ENCODE measurements at regions not wholly inside any gene's neighbourhood (a gene's known extent, or its start where the extent isn't known, plus 50 kb on each side); places are given as distances from the start of the nearest gene placed in this dataset.

- H3K9me3 ChIP-seq (ENCODE audit: control insufficient read depth, insufficient read depth, low read depth, low read length): no peaks in the 10 kb centered on the region
- no peaks in the 10 kb centered on the region for H3K36me3 ChIP-seq (ENCODE audit: control insufficient read depth in 2 of 2, insufficient read depth in 1 of 2, low read length in 2 of 2)
- no peaks in the 10 kb centered on the region for H3K4me1 ChIP-seq (ENCODE audit: control insufficient read depth, insufficient read depth, low read length)
- TF ChIP-seq REPIN1 (tag by site-specific recombination; IDR thresholded peaks at IDR 0.05; ENCODE audit: low read depth): no peak
- no peak for TF ChIP-seq ZBTB20 (tag by site-specific recombination; IDR thresholded peaks at IDR 0.05)
- no peak for TF ChIP-seq ZNF366 (tag by site-specific recombination; conservative IDR thresholded peaks at IDR 0.05)
- no peak for TF ChIP-seq PRDM6 (tag by site-specific recombination; IDR thresholded peaks at IDR 0.05)
- TF ChIP-seq ZEB2 (tag by site-specific recombination; IDR thresholded peaks at IDR 0.05): no peak
- TF ChIP-seq BCL11B (tag by site-specific recombination; IDR thresholded peaks at IDR 0.05; ENCODE audit: low read depth): no peak
- TF ChIP-seq ZNF473 (tag by site-specific recombination; IDR thresholded peaks at IDR 0.05): no peak
- no peak for TF ChIP-seq SCRT2 (tag by site-specific recombination; IDR thresholded peaks at IDR 0.05)
- TF ChIP-seq ZNF549 (tag by site-specific recombination; IDR thresholded peaks at IDR 0.05): no peak
- no peak for TF ChIP-seq GLI4 (tag by site-specific recombination; IDR thresholded peaks at IDR 0.05)
- TF ChIP-seq ZNF24 (tag by site-specific recombination; IDR thresholded peaks at IDR 0.05): no peak
- TF ChIP-seq MYNN (tag by site-specific recombination; IDR thresholded peaks at IDR 0.05; ENCODE audit: borderline replicate concordance): no peak
- TF ChIP-seq ZNF280C (tag by site-specific recombination; IDR thresholded peaks at IDR 0.05): no peak
- TF ChIP-seq ZNF138 (tag by site-specific recombination; IDR thresholded peaks at IDR 0.05; ENCODE audit: borderline replicate concordance): no peak
- TF ChIP-seq ZNF843 (tag by site-specific recombination; IDR thresholded peaks at IDR 0.05): no peak
- TF ChIP-seq SETDB1 (IDR thresholded peaks at IDR 0.05; ENCODE audit: insufficient read length, low read length): no peak
- ChIA-PET CTCF (no interaction called here), POLR2A (no interaction called here)
- H3K4me3 ChIP-seq (ENCODE audit: low read depth, low read length): no peak overlapping the region
- H3K27ac ChIP-seq (ENCODE audit: extremely low read depth, low read depth, low read length): no peak overlapping the region
Measured at GRCh38 chr14:28300356-28300755, 466.2 kb upstream of the FOXG1 start.

GRCh38 chr14:28301179-28301578, 465.4 kb upstream of the FOXG1 start:
- ChIA-PET CTCF (no interaction called here), POLR2A (no interaction called here)
- no peaks in the 10 kb centered on the region for H3K9me3 ChIP-seq (ENCODE audit: control insufficient read depth, insufficient read depth, low read depth, low read length)
- H3K27ac ChIP-seq (ENCODE audit: extremely low read depth, low read depth, low read length): no peak overlapping the region
- no peak overlapping the region for H3K4me3 ChIP-seq (ENCODE audit: low read depth, low read length)
- TF ChIP-seq ZNF133 (tag by site-specific recombination; IDR thresholded peaks at IDR 0.05) (no peak), ZNF26 (tag by site-specific recombination; IDR thresholded peaks at IDR 0.05) (no peak), ZNF426 (tag by site-specific recombination; IDR thresholded peaks at IDR 0.05) (no peak), ZBTB7A (tag by site-specific recombination; IDR thresholded peaks at IDR 0.05; ENCODE audit: low read depth) (no peak), ZNF645 (tag by site-specific recombination; IDR thresholded peaks at IDR 0.05) (no peak)
- no peaks in the 10 kb centered on the region for H3K36me3 ChIP-seq (ENCODE audit: control insufficient read depth in 2 of 2, insufficient read depth in 1 of 2, low read length in 2 of 2)
- no peaks in the 10 kb centered on the region for H3K4me1 ChIP-seq (ENCODE audit: control insufficient read depth, insufficient read depth, low read length)

Data from HEK293 (cell line).